CD4-positive, alpha-beta T cell treated with Interleukin-4 for 4 hours (primary cell): ENCODE measurements at regions not wholly inside any gene's neighbourhood (a gene's known extent, or its start where the extent isn't known, plus 50 kb on each side); places are given as distances from the start of the nearest gene placed in this dataset.
"Not testable (repeated sequence)": the region's sequence is repeated elsewhere in the genome, so short reads cannot be mapped to it uniquely, and the experiment has no call there.

Experiments
- DNase-seq: peaks from one replicate; pipeline ENCODE4 v3.0.0-alpha.2; 2020

GRCh38 chr1:232183266-232183800 lies 446.6 kb downstream of the SIPA1L2 start:
- DNase-seq: no peak

GRCh38 chr1:232182236-232182635 lies 447.7 kb downstream of the SIPA1L2 start:
- no peak for DNase-seq

GRCh38 chr1:232180779-232181136 lies 449.2 kb downstream of the SIPA1L2 start:
- no peak for DNase-seq

- no peak for DNase-seq
These were observed 449.8 kb downstream of the SIPA1L2 start for GRCh38 chr1:232179896-232180778.

GRCh38 chr1:232178191-232178590 lies 451.7 kb downstream of the SIPA1L2 start:
- no peak for DNase-seq

- no peak for DNase-seq
These were observed 452.5 kb downstream of the SIPA1L2 start for GRCh38 chr1:232177438-232177837.

GRCh38 chr1:232176222-232176621 lies 453.7 kb downstream of the SIPA1L2 start:
- DNase-seq: no peak

GRCh38 chr1:232174306-232174705 lies 455.6 kb downstream of the SIPA1L2 start:
- no peak for DNase-seq

- no peak for DNase-seq
These were observed 457.4 kb downstream of the SIPA1L2 start for GRCh38 chr1:232172563-232172962.

- DNase-seq: no peak
These were observed 459.0 kb downstream of the SIPA1L2 start for GRCh38 chr1:232170909-232171308.

GRCh38 chr1:232169436-232169835 lies 460.5 kb downstream of the SIPA1L2 start:
- no peak for DNase-seq

- no peak for DNase-seq
These were observed 461.4 kb downstream of the SIPA1L2 start for GRCh38 chr1:232168508-232168907.

GRCh38 chr1:232166942-232167341 lies 463.0 kb downstream of the SIPA1L2 start:
- no peak for DNase-seq

- DNase-seq: no peak
These were observed 465.6 kb downstream of the SIPA1L2 start for GRCh38 chr1:232164078-232164963.

- no peak for DNase-seq
These were observed 466.4 kb downstream of the SIPA1L2 start for GRCh38 chr1:232163533-232163932.

- DNase-seq: no peak
These were observed 467.9 kb downstream of the SIPA1L2 start for GRCh38 chr1:232162001-232162400.

- DNase-seq: not testable (repeated sequence)
These were observed 471.4 kb downstream of the SIPA1L2 start for GRCh38 chr1:232158558-232158957.

GRCh38 chr1:232156070-232156469 lies 473.9 kb downstream of the SIPA1L2 start:
- DNase-seq: not testable (repeated sequence)

- DNase-seq: no peak
These were observed 476.3 kb downstream of the SIPA1L2 start for GRCh38 chr1:232153652-232154051.

GRCh38 chr1:232150770-232151548 lies 479.0 kb downstream of the SIPA1L2 start:
- DNase-seq: no peak

- no peak for DNase-seq
These were observed 480.4 kb downstream of the SIPA1L2 start for GRCh38 chr1:232149287-232150201.

GRCh38 chr1:232147215-232147614 lies 482.7 kb downstream of the SIPA1L2 start:
- DNase-seq: no peak
